ENCODE measurements at regions not wholly inside any gene's neighbourhood (a gene's known extent, or its start where the extent isn't known, plus 50 kb on each side); places are given as distances from the start of the nearest gene placed in this dataset.

DNA sequence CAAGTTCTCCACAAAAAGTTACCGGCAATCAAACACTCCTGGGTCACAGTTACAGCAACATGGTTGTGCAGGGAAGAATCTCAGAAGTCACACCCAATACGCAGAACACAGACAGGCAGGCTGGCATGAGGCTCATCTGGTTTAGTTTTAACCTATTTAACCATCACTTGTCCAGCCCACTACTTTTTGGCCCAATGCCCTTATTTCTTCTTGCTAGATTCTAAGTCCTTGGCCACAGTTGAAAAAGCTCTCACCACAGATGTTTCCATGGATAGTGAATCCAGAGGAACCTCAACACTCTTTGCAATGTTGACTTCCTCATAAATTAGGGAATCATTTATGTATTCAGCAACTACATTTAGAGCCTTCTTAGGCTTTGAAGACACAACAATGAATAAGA, 50.7 kb upstream of the FNDC3A start:
- TF ChIP-seq POLR2A (IDR thresholded peaks at IDR 0.05; ENCODE audit: control extremely low read depth in 1 of 2, low read depth in 2 of 2, low read length in 2 of 2) (no peak), JUND (IDR thresholded peaks at IDR 0.05; ENCODE audit: low read length) (no peak), GABPA (IDR thresholded peaks at IDR 0.05; ENCODE audit: borderline replicate concordance, insufficient read depth, low read length) (no peak), CEBPB (IDR thresholded peaks at IDR 0.05; ENCODE audit: low read depth, low read length) (no peak), RAD21 (IDR thresholded peaks at IDR 0.05 in 1 of 2, conservative IDR thresholded peaks at IDR 0.05 in 1 of 2; ENCODE audit: low read depth in 2 of 2, low read length in 2 of 2) (no peak), CTBP2 (IDR thresholded peaks at IDR 0.05; ENCODE audit: borderline replicate concordance, insufficient read depth, insufficient read length, low read length) (no peak), RFX5 (IDR thresholded peaks at IDR 0.05; ENCODE audit: borderline replicate concordance, low read depth, low read length) (no peak), CTCF (IDR thresholded peaks at IDR 0.05; ENCODE audit: control extremely low read depth in 1 of 3, insufficient read depth in 1 of 3, low read depth in 1 of 3, low read length in 3 of 3) (no peak)
